HK-2 (cell line): ENCODE measurements at regions not wholly inside any gene's neighbourhood (a gene's known extent, or its start where the extent isn't known, plus 50 kb on each side); places are given as distances from the start of the nearest gene placed in this dataset.

ENCODE experiments used
- DNase-seq: peaks from one replicate; pipeline ENCODE4 v3.0.0-alpha.2; 2018; ENCODE audit not compliant: unreplicated experiment

DNA sequence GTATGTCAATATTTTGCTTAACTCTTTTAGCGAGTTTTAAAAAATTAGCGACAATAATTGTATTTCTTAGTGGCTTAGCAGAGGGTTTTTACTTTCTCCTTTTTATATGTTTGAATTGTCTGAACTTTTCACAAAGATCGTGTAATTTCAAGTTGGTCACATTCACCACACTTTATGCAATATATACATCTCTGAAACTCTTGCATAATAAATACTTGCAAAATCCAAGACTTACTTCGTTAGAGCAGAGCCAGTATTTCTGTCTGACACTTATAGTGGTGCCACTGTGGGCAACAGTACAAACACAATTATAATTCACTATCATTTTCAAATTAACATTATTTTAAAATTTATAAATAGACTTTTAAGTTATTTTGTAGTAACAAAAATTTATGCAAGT, 62.0 kb downstream of the SUCNR1 start:
- DNase-seq = no peak

DNA sequence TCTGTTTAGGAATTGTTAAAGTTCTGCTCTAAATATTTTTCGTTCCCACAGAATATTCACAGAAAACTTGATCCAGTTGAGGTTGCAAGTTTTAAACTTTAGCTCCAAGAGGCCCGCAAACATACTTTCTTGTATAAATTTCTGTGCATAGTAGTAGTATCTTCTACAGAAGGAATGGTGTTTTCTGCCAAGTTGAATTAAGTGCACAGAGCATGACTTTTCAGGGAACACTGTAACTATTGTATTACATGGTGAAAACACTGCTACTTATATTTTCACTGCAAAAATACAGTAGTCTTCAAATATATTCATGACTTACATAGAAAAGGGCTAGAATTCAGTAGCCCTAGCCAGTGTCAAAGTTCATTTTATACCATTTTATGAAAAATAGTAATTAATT, 67.0 kb downstream of the SUCNR1 start:
- no peak for DNase-seq

DNA sequence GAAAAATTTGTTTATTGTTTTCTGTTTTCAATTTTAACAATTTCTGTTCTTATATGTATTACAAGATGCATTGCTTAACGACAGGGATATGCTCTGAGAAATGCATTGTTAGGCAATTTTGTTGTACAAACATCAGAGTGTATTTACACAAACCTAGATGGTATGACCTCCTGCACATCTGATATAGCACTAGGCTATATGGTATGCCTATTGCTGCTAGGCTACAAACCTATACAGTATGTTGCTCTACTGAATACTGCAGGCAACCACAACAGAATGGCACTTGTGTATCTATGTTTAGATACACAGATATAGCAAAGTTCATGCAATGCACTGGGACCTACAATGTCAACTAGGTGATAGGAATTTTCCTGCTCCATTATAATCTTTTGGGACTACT, 70.1 kb downstream of the SUCNR1 start:
- DNase-seq = no peak

- DNase-seq = no peak
Observed at GRCh38 chr3:151944356-151944755, 70.9 kb downstream of the SUCNR1 start.

- no peak for DNase-seq
Observed at GRCh38 chr3:151946606-151947005, 73.2 kb downstream of the SUCNR1 start.

- no peak for DNase-seq
Observed at GRCh38 chr3:151949706-151950105, 76.3 kb downstream of the SUCNR1 start.

DNA sequence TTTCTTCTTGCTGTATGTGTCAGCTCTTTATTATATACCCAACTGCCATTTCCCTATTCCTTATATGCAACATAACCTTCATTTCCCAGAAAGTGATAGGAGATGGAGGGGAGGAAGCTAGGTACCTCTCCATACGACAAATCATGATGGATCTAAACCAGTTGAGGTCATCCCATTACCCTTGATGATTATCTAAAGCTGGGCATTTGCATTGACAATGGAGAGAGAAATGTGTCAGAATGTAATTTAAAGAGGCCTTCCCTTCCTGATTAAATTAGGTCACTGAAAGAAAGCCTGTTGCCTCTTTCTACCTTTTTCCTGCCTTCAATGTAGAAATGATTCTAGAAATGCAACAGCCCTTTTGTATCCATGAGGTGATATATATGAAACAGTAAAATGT, 81.9 kb downstream of the SUCNR1 start:
- no peak for DNase-seq

DNA sequence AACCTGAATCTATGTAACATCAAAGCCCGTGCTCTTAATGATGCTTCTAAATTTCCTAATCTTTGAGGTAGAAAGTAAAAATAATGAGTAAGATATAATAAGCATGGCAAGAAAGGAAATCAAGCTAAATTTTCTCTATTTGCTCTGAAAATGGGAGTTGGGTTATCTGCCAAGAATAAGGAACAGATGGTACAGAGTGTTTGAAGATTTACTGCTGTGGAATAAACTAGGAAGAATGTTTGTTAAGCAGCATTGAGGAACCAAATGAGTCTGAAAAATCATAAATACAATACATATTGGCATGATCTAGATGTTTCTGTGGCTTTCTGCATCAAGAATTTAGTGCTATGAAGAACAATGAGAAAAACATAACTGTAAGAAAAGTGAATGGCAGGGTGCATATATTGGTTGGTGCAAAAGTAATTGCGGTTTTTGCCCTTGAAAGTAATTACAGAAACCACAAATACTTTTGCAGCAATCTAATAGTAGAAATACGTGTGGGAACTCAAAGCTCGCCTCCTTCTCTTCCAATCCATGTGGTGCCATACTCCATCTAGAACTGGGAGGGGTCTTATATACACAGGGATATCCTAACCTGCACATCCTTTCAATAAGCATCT, 87.6 kb downstream of the SUCNR1 start:
- DNase-seq = no peak

DNA sequence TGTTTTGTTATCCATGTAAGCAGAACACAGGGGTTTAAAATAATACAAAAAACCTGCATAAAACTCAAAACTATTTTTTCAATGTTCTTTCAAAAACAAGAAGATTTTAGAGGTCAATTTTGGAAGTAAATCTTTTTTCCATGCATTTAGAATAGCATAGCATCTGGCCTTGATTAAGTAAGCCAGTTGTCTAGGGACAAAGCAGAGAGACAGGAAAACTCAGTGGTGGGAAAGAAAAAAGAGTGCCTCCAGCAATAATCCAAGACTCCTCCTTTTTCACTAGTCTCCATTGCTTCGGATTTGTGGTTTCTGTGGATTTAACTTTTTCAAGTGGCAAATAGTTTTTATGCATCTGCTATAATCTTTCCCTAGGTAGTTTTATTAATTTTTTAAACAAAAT, 88.9 kb downstream of the SUCNR1 start:
- DNase-seq = no peak

DNA sequence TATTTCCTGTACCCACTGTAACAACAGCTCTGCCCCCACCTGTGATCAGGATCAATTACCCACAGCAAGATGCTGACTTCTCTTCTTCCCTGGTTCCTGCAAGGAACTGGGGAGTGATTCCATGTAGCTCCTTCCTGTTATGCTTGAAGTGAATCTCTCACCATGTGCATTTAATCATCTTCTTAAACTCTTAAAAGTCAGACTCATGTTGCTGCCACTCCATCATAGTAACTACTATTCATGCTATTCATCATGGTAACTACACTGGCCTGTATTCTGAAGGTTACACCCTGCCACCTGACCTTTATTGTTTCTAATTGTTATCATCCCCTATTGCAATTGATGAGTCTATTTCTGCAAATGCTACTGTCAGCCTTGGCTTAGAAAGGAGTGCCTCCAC, 89.5 kb downstream of the SUCNR1 start:
- DNase-seq = no peak

GRCh38 chr3:151964743-151965142, 91.3 kb downstream of the SUCNR1 start:
- no peak for DNase-seq

DNA sequence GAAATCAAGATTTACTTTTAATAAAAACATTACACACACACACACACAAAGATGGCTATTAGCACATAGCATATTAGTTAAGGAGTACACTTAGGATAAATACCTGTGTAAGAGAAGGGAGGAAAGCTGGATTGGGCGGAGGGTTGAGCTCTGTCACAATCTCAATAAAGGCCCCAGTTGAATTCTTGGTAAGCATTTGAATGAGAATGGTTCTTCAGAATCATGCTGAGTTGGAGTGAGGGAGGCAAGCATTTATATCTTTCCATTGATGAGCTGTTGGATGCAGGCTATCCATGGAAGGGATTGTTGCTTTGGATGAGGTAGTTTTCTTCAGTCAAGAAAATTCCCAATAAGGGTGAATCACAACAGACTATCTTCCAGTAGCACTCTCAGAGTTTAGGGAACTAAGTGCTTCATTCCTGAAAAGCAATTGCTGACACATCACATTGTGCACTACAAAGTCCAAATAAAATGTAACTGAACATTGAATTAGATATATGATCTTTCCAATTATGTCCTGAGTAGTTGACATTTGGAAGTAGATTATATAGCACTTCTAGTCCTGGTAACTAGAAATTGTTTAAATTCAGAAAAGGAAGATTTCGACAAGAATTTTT, 95.7 kb downstream of the SUCNR1 start:
- DNase-seq = no peak

GRCh38 chr3:151971814-151972579, 98.6 kb downstream of the SUCNR1 start:
- DNase-seq = no peak

- no peak for DNase-seq
Observed at GRCh38 chr3:151974067-151974466, 100.6 kb downstream of the SUCNR1 start.

GRCh38 chr3:151976211-151977050, 103.0 kb downstream of the SUCNR1 start:
- peak; percentile 32 for DNase-seq

DNA sequence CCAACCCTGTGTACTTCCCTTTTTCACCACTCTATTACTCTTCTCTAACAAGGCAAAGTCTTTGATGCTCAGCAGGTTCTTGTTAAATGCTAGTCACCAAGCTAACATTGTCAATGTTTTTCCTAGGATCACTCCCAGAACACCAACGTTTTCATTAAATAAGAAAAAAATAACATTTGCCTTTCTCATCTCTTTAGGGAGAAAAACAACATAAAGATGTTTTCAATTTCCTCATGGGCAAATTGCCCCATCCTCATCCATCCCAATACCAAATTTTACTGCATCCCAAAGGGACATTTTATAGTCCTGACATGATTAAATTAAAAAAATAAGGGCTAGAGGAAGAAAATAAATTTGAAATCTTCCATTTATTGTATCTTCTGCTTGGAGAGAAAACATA, 106.5 kb downstream of the SUCNR1 start:
- DNase-seq = no peak

- no peak for DNase-seq
Observed at GRCh38 chr3:151983538-151983937, 110.1 kb downstream of the SUCNR1 start.

DNA sequence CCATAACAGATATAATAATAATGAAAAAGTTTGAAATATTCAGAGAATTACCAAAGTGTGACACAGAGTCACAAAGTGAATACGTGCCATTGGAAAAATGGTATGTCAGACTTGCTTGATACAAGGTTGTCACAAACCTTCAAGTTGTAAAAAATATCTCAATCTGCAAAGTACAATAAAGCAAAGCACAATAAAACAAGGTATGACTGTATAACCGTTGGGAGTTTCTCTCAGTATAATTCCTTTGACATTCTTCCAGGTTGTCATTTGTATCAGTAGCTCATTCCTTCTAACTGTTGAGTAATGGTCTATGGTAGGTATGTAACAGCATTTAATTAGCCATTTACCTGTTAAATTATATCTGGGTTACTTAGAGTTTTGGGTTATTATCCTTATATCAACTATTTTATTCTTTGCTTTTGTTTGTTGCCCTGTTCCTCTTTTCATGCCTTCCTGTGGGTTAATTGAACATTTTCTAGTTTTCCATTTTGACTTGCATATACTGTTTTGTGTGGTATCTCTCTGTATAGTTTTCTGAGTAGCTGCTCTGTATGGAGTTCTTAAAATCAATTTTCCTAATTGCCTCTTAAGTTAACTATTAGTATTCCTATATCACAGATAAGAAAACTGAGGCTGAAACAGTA, 112.5 kb downstream of the SUCNR1 start:
- no peak for DNase-seq

DNA sequence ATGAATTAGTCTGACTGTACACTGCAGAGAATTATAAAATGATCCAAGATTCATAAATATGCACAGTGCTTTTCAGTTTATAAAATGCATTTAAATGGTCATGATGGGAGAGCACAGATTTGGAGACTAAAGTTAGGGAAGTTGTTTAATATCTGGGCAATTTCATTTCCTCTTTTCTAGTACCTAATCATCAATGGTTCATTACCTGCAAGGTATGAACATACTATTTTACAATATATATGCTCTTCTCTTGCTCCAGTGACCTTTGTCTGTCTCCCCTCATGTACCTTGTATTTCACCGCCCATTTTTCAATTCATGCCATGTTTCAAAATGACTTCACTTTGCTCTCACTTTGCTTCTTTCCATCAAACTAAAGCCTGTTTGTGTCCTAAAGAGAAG, 114.5 kb downstream of the SUCNR1 start:
- no peak for DNase-seq

DNA sequence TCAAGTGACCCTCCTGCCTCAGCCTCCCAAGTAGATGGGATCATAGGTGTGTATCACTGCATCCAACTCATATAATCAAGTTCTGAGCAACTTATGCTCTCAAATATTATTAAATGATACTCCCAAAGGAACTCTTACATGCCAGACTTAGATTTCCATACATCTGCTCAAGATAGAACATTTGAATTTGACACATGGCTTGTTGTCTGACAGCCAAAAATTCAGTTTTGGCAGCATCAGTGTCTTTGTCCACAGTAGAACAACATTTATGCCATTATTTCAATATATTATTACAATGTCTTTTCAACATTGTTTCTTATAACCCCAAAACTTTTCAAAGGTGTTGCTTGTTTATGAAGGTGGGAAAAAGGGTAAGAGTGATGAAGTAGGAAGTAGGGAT, 116.2 kb downstream of the SUCNR1 start:
- no peak for DNase-seq

DNA sequence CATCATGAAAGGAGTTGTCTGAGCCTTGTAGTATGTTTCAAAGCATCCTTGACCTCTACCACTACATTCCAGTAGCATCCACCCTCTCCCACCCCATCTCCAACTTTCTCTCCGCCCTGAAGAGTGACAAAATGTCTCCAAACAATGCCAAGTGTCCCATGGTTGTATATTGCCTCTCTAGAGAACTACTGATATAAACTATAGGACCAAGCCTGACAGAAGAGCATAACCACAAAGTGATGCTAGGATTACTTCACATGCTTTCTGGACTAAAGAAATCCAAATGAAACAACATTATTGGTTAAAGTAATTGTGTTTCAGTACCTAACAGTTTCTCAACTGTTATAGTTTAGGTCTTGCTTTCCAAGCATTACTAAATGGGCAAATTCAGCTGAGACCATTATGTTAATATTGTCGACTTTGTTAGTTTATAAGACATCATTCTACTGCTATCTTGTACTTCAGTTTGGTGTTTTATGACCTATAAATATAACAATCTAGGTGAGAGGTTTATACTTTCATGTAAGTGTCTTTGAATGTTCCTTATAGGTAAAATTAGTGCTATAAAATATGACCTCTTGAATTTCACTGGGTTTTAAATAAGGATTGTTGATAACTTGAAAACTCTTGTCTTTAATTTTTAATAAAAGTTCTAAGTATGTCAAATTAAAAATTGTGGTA, 117.4 kb downstream of the SUCNR1 start:
- DNase-seq = no peak
